ENCODE measurements at regions not wholly inside any gene's neighbourhood (a gene's known extent, or its start where the extent isn't known, plus 50 kb on each side); places are given as distances from the start of the nearest gene placed in this dataset.

DNA sequence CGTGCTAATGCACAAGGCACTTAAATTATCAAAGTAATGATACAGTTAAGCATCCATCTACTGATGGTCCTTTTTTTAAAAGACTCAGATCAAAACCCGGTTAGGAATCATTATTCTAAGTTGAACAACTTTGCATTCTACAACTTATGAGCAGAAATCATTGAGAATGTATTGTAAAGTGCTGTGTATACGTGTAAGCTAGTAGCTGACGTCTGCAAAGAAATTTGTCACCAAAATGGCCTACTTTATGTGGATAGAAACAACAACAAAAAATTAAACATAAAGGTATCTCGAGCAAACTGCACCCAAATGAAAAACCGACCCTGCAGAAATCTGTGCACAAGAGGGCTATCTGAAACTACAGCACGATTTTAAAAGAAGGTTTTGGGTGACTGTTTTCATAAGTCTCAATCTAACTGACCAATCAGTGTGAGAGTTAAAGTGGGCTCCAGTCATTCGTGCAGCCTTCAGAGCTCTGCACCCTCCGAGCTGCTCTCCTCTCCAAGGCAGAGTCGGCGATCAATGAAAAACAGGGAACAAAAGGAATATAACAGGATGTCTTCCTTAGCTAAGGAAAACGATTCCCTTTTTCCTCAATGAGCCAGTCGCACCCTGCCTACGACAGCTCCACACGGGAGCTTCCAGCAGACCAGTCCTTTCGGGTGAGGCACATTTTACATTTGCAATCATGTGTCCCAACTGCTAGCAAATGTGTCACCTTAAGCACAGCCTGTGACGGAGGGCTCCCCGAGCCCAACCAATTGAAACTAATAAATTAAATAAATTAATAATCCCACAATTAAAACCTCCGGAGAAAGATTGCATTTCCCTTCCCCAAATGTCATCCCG lies 200.7 kb upstream of the FOXN3 start:
- Mint-ChIP-seq H3K27me3 (no peaks in the 10 kb centered on the region), H3K27ac (peak overlapping the region; percentile 91), H3K9me3 (ENCODE audit: insufficient read depth) (no peaks in the 10 kb centered on the region), H3K4me3 (peak overlapping the region; percentile 92), H3K4me1 (peaks cover 76% of the 10 kb centered on the region)
- H3K4me3 ChIP-seq (ENCODE audit: control extremely low read depth in 1 of 5, extremely low read depth in 1 of 5, insufficient read depth in 1 of 5, low read depth in 2 of 5, low read length in 4 of 5), result peak overlapping the region; percentile 61 to 93 (median 86)
- intact Hi-C loops (cut with micrococcal nuclease), result loop anchor here (1.0 to 5.0 kb wide), 6 partner anchors 104 to 313 kb away; no protein-coding TSS in a partner anchor
- peaks cover 53% of the 10 kb centered on the region for H3K79me2 ChIP-seq (ENCODE audit: control insufficient read depth, insufficient read depth, low read length)
- no peaks in the 10 kb centered on the region for H4K20me1 ChIP-seq (ENCODE audit: control insufficient read depth, insufficient read depth, low read length, poor library complexity, severe bottlenecking)
- 0% methylated on average over 10 of the region's 20 CpGs for WGBS (ENCODE audit: insufficient coverage)
- peak overlapping the region; percentile 88 for H3K4me2 ChIP-seq (replicated peaks; ENCODE audit: low read depth, low read length, poor library complexity, severe bottlenecking)
- ATAC-seq (ENCODE audit: low read depth) (peak; percentile 40), DNase-seq (peak; percentile 55)
- H3K4me1 ChIP-seq (ENCODE audit: control insufficient read depth in 2 of 2, insufficient read depth in 2 of 2, low read length in 2 of 2), result peaks cover 60 to 64% of the 10 kb centered on the region in 2 donors
- peak overlapping the region; percentile 80 for H3K9ac ChIP-seq (ENCODE audit: low read length)
- ChIA-PET POLR2A (interaction anchor here (0.6 to 1.8 kb wide), 3 partner anchors 103 to 1655 kb away, joined by 3 to 7 read pairs (median 4); no protein-coding TSS in a partner anchor), CTCF (interaction anchor here (1.6 kb wide), 1 partner anchor 12 kb away, joined by 4 read pairs; no protein-coding TSS in a partner anchor)
- TF ChIP-seq, protein P1, sequence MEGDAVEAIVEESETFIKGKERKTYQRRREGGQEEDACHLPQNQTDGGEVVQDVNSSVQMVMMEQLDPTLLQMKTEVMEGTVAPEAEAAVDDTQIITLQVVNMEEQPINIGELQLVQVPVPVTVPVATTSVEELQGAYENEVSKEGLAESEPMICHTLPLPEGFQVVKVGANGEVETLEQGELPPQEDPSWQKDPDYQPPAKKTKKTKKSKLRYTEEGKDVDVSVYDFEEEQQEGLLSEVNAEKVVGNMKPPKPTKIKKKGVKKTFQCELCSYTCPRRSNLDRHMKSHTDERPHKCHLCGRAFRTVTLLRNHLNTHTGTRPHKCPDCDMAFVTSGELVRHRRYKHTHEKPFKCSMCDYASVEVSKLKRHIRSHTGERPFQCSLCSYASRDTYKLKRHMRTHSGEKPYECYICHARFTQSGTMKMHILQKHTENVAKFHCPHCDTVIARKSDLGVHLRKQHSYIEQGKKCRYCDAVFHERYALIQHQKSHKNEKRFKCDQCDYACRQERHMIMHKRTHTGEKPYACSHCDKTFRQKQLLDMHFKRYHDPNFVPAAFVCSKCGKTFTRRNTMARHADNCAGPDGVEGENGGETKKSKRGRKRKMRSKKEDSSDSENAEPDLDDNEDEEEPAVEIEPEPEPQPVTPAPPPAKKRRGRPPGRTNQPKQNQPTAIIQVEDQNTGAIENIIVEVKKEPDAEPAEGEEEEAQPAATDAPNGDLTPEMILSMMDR (IDR thresholded peaks at IDR 0.05), result no peak
- no peak for TF ChIP-seq EZH2 (IDR thresholded peaks at IDR 0.05; ENCODE audit: borderline replicate concordance, insufficient read depth, low read depth, low read length, poor library complexity, severe bottlenecking)
- H3K27me3 ChIP-seq (replicated peaks in 1 of 4; ENCODE audit: control extremely low read depth in 1 of 4, control insufficient read depth in 3 of 4, insufficient read depth in 4 of 4, low read length in 3 of 4), result no peaks in the 10 kb centered on the region
- H3K9me3 ChIP-seq (ENCODE audit: control extremely low read depth in 1 of 3, control insufficient read depth in 2 of 3, insufficient read depth in 1 of 3, low read length in 2 of 3), result no peaks in the 10 kb centered on the region
- peak overlapping the region; percentile 65 for H2AFZ ChIP-seq (ENCODE audit: insufficient read depth, low read depth, low read length, poor library complexity, severe bottlenecking)
- no peaks in the 10 kb centered on the region for H3K36me3 ChIP-seq (replicated peaks in 1 of 2; ENCODE audit: control extremely low read depth in 1 of 2, control insufficient read depth in 1 of 2, extremely low read depth in 1 of 2, insufficient read depth in 2 of 2, low read length in 1 of 2)
- H3K27ac ChIP-seq (ENCODE audit: low read length in 2 of 2), result peak overlapping the region; percentile 59 to 71

All from B cell (primary cell).